Fibroblast of skin of back (primary cell): ENCODE measurements at regions not wholly inside any gene's neighbourhood (a gene's known extent, or its start where the extent isn't known, plus 50 kb on each side); places are given as distances from the start of the nearest gene placed in this dataset.

Experiments
- DNase-seq: peaks from one replicate; pipeline ENCODE4 v3.0.0-alpha.2; 2013

DNA sequence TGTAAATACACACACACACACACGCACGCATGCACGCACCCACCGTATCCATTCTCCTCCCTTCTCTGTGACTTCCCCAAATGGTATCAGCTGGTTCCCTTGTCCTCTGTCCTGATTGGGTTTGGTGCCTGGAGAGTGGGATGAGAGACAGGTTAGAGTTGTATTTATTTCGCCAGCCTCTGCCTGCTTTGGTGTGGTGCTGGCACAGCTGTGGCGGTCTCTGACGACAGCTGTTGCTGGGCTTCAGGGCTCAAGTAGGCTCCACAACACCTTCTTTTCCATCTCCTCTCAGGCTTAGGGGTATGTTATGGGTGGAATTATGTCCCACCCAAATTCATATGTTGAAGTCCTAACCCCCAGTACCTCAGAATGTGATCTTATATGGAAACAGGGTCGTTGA is 94.9 kb upstream of the ITGA6 start:
- DNase-seq = no peak

DNA sequence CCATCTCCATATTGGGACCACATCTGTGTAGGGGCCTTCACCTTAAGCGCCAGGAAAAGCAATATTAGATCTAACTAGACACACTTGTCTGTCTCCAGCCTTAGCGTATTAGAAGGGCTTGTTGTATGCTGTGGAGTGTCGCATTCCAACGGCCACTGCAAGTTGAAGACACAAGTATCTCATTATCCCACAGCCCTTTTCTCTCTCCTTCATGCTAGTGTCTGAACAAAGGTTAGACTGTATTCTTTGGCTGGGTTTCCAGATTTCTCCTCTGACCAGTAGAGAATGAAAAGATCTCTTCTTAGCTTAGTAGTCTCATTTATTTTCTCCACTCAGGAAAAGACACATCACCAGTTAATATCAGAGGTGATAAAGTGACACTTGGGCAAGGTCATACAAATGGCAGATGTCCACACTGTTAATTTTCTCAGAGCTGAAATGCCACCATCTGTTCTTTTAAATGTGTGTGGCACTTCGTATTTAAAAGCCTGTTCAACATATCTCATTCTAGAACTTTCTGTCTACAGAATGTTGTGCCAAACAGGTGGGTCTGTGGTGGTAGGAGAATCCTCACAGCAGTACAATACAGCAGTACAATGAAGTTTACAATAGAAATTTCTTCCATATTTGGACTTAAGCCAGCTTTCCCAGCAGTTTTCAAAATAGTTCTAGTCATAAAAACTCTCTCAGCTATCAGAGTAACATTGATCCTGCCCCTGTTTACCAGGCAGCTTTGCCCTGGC is 94.0 kb upstream of the ITGA6 start:
- peak; percentile 27 for DNase-seq

DNA sequence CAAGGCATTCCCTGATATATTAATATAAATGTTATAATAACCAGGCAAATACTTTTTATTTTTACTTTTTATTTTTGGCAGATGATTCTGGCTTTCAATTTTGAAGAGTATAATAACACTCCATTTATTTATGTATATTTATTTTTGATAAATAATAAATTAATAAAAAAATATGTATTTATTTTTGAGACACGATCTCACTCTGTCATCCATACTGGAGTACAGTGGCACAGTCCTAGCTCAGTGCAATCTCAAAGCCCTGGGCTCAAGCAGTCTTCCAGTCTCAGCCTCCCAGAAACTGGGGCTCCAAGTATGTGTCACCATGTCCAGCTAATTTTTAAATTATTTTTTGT is 93.4 kb upstream of the ITGA6 start:
- DNase-seq = no peak

DNA sequence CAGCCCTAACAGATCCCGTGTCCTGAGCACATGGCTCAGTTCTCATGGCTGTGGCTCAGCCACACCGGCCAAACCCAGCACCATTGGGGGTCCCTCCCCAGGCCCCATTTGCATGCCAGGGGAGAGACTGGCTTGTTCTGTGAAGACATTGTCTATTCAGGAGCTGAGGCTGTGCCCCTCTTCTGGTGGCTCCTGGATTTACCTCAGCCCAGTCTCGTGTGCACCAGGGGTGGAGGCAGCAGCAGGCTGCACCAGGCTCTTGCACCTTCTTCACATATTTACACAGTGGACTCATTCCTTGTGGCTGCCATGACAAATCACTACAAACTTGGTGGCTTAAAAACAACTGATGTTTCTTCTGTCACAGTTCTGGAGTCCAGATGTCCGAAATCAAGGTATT is 92.4 kb upstream of the ITGA6 start:
- DNase-seq = no peak

DNA sequence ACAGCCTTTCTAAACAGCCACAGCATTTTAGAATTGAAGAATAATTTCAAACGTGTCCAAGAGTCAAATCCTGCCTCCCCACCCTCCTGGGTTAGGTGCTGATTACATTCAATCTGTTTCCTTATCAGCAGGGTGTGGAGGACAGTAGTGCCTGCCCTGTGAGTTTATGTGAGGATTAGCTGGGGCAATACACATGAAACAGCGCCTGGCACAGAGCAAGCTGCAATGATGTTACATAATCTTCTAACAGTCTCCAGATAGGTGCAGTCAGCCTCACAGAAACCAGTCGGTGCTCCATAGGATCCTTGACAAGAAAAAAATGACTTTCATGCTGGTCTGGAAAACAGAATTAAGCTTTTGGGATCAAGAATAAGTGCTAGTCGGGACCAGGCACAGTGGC is 91.7 kb upstream of the ITGA6 start:
- DNase-seq = no peak

DNA sequence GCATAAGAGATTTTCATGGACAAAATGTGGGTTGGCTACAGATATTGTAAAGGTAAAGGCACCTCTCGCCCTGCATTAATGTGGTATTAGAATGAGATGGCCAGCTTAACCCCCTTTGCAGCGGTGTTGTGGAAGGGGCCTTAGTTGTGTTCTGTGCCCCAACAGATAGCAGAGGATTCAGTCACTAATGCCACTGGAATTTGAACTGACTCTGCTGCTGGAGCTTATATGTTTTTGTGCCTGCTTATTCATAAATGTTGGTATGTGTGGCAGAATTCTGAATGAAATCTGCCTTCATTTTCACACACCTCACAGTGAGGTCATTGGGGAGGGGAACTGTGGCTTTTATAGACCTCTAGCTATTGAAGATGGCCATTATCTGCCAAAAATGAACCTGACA is 90.7 kb upstream of the ITGA6 start:
- DNase-seq = peak; percentile 73

DNA sequence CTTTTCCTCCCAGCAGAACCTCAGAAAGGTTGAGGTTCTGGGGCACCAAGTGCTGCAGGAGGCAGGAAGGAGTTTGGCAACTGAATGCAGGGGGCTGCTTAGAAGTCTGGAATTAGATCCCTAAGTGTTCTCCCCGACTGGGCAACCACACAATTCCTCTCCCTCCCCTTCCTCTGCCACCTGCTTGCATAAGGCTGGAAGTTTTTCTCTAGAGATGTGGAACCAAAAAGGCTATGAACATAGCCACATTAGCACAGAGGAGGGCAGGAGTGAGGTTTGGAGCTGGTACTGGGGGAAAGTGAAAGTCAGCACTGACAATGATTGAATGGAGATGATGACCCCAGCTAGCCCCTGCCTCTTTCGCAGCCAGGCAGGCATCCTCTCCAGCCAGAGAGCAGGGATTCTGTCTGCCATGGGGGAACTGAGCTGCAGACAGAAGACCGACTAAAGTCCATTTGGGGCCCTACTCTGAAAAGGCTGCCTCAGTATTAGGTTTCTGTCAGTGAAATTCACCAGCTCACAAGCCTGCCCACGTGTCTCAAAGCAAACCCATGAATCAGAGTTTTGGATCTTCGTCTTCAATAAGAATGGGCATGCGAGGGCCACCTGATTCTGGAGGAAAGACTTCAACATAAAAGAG is 87.9 kb upstream of the ITGA6 start:
- DNase-seq = no peak

DNA sequence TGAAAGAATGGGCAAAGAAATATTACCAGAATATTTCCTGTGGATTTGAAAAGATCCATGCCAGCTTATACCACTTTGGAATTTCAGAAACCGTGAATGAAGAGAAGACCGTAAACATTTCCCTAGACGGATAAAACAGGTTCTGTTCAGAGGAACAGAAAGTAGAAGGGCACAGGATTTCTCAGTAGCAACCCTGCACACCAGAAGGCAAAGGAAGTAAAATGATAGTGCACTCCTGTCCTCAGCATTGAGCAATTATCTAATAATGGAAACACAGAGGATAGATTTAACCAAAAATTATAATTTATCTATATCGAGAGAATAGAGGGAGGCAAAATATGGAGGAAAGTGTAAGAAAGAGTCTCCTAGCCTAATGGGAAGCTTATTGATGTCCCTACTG is 87.0 kb upstream of the ITGA6 start:
- DNase-seq = no peak

DNA sequence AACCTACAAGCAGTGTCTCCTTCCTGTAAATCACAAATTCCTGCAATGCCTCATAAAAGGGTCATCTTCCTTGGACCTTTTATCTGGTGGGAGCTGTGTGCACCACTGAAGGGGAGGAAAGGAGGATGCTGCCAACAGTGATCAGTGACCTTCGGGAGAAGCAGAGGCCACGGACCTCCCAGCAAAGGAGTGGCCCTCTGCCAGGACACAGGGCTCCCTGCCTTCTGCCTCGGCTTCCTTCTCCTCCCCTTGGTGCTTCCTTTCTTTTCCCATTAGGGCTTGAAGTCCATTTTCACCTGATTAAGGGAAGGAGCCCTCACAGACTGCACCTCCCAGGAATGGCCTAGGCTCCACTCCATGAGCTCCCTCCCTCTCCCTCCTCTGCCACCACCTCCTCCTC is 85.3 kb upstream of the ITGA6 start:
- DNase-seq = no peak

DNA sequence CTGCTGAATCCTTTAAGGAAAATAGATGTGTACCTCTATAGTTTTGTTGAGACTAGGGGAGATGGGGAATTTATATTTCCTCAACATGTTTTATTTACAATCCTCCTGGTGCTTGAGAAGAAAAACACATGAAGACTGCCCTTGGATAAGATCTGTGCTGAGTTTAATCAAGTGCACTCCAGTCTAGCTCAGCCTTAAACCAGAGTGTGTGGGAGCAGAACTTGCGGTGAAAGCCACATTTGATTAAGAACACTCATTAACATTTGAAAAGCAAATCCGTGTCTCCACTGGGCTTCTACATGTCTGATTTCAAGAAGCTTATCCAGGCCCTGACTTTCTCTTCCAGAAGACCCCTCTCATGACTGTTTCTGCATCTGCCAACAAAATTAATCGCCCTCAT is 84.8 kb upstream of the ITGA6 start:
- DNase-seq = no peak

DNA sequence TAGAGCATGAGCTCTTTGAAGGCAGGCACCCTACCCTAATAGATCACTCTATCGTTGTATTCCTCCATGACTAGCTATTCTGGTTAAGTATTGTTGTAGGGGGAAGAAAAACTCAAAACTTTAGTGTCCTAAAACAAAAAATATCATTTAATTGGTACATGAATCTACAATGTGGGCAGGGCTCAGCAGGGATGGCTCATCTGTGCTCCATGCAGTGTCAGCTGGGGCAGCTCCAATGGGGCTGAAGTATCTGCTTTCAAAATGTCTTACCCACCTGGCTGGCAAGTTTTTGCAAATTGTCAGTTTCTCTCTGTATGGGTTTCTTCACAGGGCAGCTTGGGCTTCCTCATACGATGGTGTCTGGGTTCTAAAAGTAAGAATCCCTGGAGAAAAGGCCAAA is 83.2 kb upstream of the ITGA6 start:
- no peak for DNase-seq

DNA sequence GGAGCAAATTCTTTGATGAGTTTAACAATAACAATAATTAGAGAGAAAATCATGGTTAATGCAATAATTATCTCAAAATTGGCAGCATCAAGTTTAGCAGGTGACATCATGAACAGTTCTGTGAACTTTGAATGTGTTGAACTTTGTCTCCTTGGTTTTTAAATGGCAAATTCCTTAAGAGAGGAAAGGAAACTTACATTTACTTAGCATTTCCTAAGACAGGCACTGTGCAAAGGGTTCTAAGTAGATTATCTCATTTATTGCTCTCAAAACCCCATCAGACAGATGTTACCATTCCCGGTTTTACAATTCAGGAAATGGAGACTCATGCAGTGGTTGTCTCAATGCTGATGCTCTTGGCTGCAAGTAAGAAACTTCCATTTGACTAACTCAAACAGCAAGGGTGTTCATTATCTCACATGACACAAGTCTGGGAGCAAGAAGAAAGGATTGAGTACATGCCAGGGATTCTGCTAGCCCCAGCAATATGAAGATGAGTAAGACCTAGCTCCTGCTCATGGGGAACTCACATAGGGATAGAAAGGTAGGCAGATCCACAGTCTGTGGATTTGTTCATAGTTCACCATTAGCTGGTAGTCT is 81.3 kb upstream of the ITGA6 start:
- no peak for DNase-seq

DNA sequence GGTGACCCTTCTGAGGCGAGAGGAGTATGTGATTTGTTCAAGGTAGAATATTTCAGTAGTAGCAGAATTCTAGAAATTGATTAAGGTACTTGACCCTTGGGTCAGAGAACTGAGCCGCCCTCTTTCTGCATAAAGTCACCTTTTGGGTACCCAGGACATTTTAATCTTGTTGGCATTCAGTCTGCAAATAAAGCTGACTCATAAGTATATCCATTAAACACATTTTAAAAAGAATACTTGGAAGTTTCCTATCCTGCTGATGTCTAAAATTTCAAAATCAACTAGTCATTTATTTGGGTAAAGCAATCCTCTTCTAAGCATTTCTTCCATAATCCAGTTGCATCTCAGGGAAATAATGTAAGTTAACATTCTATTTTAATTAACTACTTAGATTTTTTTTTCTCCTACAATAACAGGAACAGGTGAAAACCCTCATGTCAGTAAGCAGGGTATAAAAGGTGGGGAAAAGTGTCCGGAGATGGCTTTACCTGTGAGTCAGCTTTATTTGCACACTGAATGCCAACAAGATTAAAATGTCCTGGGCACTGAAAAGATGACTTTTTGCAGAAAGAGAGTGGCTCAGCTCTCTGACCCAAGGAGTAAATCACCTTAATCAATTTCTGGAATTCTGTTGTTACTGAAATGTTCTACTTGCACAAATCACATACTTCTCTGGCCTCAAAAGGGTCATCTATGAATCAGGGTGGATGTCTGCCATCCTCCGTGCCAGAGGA is 78.7 kb upstream of the ITGA6 start:
- no peak for DNase-seq

DNA sequence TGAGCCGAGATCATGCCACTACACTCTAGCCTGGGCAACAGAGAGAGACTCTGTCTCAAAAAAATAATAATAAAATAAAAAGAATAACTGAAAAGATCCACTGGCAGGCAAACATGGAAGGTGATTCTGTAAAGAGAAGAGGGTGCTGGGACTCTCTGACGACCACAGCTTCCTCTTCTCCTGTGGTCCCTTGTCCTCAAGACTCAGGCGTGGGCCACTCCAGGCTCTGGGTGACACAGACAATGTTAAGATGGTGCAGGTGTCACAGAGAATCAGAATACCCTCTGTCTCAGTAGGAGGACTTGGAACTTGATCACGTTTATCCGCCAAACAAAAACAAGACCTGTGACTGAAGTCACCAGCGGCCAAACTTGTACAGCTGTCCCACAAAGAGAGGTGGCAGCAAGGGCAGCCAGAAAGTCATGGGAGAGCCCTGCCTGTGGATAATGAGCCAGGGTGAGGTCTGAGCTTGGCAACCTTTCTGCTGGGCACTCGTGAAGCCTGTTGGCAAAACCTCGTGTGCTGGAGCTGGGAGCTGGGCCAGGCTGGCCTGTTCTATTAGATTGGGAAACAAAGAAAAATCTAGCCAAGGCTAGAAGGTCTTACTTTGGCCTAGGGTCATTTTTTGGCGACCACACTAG is 76.4 kb upstream of the ITGA6 start:
- no peak for DNase-seq

DNA sequence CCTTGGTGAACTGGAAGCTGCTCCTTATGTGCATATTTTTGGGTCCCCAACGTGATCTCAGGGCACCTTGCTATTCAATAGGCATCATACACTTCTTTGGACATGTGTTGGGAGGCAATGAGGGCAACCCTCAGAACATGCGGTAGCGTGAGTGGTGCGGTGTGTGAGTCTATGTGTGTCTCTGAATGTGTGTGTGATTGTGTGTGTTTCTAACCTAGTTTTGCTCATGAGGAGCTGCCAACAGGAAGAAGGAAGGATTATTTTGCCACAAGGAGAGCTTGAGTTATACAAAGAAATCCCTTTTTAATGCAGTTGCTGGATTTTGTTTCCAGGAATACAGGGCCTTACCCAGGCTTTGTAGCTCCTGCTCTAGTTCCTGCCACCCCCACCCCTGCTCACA is 75.8 kb upstream of the ITGA6 start:
- no peak for DNase-seq

DNA sequence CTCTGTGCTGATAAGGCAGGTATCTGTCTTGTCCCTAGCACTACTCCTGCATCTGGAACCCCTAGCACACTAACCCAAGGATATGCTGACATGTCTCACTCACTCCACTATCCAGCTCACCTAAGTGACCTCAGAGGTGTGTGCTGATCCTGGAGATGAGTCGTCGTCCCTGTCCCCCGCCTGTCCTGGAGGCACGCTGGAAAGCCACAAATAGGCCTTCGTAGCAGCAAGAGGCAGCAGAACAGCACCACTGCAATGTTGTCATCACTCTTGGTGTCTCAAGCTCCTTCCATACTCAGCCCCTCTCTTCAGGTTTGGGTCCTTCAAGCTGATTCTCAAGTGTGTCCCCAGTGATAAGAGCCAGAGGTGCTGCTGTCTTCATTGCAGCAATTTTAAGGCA is 73.0 kb upstream of the ITGA6 start:
- no peak for DNase-seq

DNA sequence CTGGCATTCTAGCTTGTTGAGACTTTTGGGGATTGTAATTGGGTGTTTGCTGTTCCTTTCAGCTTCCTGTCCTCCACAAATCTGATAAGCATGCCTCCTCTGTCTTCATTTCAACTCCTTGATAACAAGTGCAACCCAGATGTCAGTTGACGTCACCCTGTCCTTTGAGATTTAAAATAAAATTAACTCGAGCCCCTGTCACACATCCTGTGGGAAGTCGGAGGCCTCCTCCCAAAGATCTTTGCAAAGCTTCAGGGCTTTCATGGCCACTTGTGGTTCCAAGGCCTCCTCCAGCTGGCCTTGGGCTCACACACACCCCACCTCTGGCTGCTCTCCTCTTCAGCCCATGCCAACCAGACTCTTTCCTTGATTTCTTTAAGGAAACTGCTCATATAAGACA is 69.9 kb upstream of the ITGA6 start:
- DNase-seq = no peak

DNA sequence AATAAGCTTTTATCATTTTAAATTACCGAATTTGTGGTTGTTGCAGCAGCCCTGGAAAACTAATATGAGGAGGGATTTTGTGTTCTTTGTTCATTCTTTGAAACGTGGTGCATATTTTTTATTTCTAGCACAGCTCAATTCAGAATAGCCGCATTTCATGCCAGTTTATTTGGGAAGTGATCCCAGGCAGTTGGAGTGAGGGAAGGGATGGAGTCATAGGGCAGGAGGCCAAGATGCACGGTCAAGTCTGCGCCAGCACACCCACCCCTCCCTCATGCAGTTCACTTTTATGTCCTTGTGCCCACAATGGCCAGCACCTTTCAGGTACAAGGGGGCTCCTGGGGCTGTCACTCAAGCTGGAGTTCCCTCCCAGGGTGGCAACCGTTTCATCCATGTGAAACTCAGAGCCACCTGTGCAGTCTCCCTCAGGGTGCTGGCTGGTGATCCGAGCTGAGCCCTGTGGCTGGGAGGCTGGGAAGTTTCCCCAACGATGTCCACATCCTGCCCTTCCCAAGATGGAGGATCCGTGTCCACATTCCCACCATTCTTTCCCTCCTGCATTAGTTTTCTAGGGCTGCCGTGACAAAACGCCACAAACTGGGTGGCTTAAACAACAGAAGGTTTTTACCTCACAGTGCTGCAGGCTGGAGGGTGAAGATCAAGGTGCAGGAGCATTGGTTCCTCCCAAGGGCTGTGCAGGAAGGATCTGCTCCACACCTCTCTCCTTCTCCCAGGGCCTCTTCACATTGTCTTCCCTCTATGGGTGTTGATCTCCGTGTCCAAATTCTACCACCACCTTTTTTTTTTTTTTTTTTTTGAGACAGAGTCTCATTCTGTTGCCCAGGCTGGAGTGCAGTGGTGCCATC is 68.5 kb upstream of the ITGA6 start:
- no peak for DNase-seq

DNA sequence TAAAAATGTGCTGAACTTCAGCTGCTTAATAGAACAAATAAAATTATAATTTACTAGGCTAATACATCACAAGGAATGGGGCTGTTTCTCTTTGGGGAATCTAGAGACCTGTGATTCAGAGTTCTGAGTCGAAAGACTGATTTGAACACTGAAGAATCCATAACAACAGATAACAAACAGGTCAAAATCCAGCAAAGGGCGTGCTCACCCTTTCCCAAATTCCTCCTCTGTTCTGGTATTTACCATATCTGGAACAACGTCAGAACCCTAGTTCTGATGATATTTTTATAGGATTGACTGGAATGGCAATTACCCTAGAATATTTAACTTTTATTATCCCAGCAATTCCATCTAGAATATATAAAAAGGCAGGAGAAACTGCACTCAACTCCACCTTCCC is 66.0 kb upstream of the ITGA6 start:
- DNase-seq = peak; percentile 39

DNA sequence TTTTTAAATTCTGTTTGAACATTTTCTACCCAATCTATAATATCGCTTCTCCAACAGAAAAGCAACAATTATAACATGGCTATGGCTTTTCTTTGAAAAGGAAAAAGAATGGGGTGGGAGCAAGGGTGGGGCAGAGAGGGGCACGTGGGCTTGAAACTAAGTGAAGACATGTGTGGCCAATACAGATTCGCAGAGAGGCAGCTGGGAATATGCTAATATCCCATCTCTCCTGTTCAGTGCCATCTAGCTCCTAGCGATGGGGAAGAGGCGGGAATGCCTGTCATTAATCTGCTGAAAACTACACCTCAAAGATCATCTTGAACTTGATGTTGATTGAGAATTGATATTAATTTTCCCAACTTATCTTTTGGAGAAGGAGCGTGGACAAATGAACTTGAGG is 65.5 kb upstream of the ITGA6 start:
- DNase-seq = no peak

DNA sequence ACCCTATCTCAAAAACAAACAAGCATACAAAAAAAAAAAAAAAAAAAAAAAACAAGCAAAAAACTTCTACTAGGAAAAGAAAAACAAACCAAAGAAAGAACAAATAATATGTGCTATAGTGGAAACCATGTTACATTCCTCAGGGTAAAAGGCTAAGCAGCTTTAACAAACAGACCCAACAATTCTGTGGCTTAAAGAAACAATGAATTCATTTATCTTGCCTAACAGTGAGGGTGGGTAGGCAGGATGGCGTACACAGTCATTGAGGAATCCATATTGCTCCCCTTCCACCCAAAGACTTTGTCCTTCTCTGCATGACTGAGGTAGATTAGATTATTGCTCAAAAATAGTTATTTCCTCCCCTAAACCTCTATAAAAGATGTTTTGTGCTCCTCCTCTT is 63.1 kb upstream of the ITGA6 start:
- no peak for DNase-seq

DNA sequence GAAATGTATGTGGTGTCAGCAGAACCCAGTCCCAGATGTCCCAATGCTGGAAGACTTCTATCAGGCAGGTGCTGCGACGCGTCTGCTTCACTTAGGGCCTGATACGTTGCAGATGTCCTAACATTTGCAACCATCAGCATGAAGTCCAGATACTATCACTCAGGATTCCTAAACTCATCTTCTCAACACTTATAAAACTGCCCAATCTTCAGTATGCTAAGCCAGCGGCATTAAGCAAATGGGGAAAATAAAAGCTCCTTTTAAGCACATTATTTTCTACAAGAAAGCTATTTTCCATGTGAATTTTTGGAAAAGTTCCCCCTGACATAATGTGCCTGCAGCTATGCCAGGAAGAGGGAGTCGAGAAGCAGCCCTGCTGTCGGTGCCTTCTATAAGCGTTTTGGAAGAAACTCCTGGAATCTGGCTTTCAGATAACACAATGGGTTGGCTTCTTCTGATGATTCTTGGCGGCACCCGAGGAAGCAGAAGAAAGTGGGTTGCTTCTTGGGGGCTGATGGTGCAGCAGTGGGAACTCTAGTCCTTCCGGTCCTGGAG is 60.7 kb upstream of the ITGA6 start:
- no peak for DNase-seq
